Activated CD8-positive, alpha-beta memory T cell treated with anti-CD3 and anti-CD28 coated beads for 4 hours (primary cell): ENCODE measurements at regions not wholly inside any gene's neighbourhood (a gene's known extent, or its start where the extent isn't known, plus 50 kb on each side); places are given as distances from the start of the nearest gene placed in this dataset.

Source experiments
- DNase-seq, 2 donors: peaks; one replicate each; pipeline ENCODE4 v3.0.0-alpha.2; 2020; ENCODE audit warnings: low read depth in 2 of 2

GRCh38 chr12:24560192-24560775, 388.6 kb downstream of the BCAT1 start:
- no peak for DNase-seq

- no peak for DNase-seq
Measured at GRCh38 chr12:24557738-24558137, 391.2 kb downstream of the BCAT1 start.

GRCh38 chr12:24555730-24556129, 393.2 kb downstream of the BCAT1 start:
- DNase-seq, result no peak

- no peak for DNase-seq
Measured at GRCh38 chr12:24554612-24555295, 394.1 kb downstream of the BCAT1 start.

- no peak for DNase-seq
Measured at GRCh38 chr12:24553259-24553658, 395.6 kb downstream of the BCAT1 start.

GRCh38 chr12:24551163-24551786, 397.6 kb downstream of the BCAT1 start:
- DNase-seq, result no peak

GRCh38 chr12:24550609-24551008, 398.3 kb downstream of the BCAT1 start:
- no peak for DNase-seq

- no peak for DNase-seq
Measured at GRCh38 chr12:24546661-24547060, 402.2 kb downstream of the BCAT1 start.

- DNase-seq, result no peak
Measured at GRCh38 chr12:24546084-24546483, 402.8 kb downstream of the BCAT1 start.

GRCh38 chr12:24544368-24544767, 404.5 kb downstream of the BCAT1 start:
- no peak for DNase-seq

GRCh38 chr12:24541193-24541871, 407.6 kb downstream of the BCAT1 start:
- no peak for DNase-seq

- DNase-seq, result no peak
Measured at GRCh38 chr12:24539646-24540045, 409.3 kb downstream of the BCAT1 start.

GRCh38 chr12:24537083-24537860, 411.6 kb downstream of the BCAT1 start:
- no peak for DNase-seq

GRCh38 chr12:24535334-24536069, 413.4 kb downstream of the BCAT1 start:
- no peak for DNase-seq

- DNase-seq, result no peak
Measured at GRCh38 chr12:24534622-24535021, 414.3 kb downstream of the BCAT1 start.

GRCh38 chr12:24533716-24534352, 415.1 kb downstream of the BCAT1 start:
- no peak for DNase-seq

GRCh38 chr12:24530689-24531088, 418.2 kb downstream of the BCAT1 start:
- no peak for DNase-seq

GRCh38 chr12:24527102-24527501, 421.8 kb downstream of the BCAT1 start:
- DNase-seq, result no peak

GRCh38 chr12:24522736-24523135, 426.2 kb downstream of the BCAT1 start:
- DNase-seq, result no peak

GRCh38 chr12:24519759-24520158, 429.1 kb downstream of the BCAT1 start:
- no peak for DNase-seq

- no peak for DNase-seq
Measured at GRCh38 chr12:24517000-24517399, 431.9 kb downstream of the BCAT1 start.
